ENCODE measurements at regions not wholly inside any gene's neighbourhood (a gene's known extent, or its start where the extent isn't known, plus 50 kb on each side); places are given as distances from the start of the nearest gene placed in this dataset.

DNA sequence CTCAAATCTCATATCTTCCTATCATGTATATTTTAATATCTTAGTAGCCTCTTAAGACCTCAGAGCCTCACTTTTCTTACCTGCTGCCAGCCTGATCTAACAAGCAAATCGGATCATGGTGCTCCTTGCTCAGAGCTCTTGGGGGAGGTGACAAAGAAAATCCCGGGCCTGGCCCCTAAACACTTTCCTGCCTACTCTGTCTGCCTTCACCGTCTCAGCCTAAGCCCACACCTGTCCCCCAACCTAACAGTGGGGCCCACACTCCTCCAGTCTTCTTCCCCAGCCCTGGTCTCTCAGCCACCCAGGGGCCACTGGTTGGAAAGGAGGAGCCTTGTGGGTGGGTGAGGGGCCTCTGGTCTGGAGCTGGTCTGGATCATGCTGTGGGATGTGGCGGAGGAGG, 207.3 kb downstream of the HAUS1 start:
- H3K27me3 ChIP-seq: no peaks in the 10 kb centered on the region
- no peaks in the 10 kb centered on the region for H3K9me2 ChIP-seq (replicated peaks; ENCODE audit: insufficient read depth)
- H3K36me3 ChIP-seq (replicated peaks; ENCODE audit: insufficient read depth, low read depth): no peaks in the 10 kb centered on the region
- H4K20me1 ChIP-seq (ENCODE audit: insufficient read depth, poor library complexity, severe bottlenecking): no peaks in the 10 kb centered on the region
- peaks cover 5% of the 10 kb centered on the region for H3K9me3 ChIP-seq (ENCODE audit: low read depth)
- H3K4me3 ChIP-seq: no peak overlapping the region
- 80% methylated on average over 4 of the region's 4 CpGs for WGBS (ENCODE audit: low lambda C conversion rate, missing lambda C conversion rate)
- no peak overlapping the region for H3K27ac ChIP-seq
- H3K4me2 ChIP-seq: no peak overlapping the region
- H2AFZ ChIP-seq: no peak overlapping the region
- no peak for DNase-seq (ENCODE audit: low spot score)
- H3K79me2 ChIP-seq: no peaks in the 10 kb centered on the region
- TF ChIP-seq EZH2 (IDR thresholded peaks at IDR 0.05; ENCODE audit: borderline replicate concordance) (no peak), EZH2phosphoT487 (IDR thresholded peaks at IDR 0.05; ENCODE audit: low read depth, severe bottlenecking, unreplicated experiment) (no peak), CTCF (IDR thresholded peaks at IDR 0.05; ENCODE audit: poor library complexity) (no peak)
- H3K4me1 ChIP-seq (ENCODE audit: insufficient read depth): no peaks in the 10 kb centered on the region

GRCh38 chr18:46312221-46312620, 208.0 kb downstream of the HAUS1 start:
- no peak overlapping the region for H3K4me2 ChIP-seq
- WGBS (ENCODE audit: low lambda C conversion rate, missing lambda C conversion rate): 76% methylated on average over 6 of the region's 6 CpGs
- no peak overlapping the region for H3K27ac ChIP-seq
- peaks cover under 1% of the 10 kb centered on the region for H3K9me3 ChIP-seq (ENCODE audit: low read depth)
- H3K4me1 ChIP-seq (ENCODE audit: insufficient read depth): no peaks in the 10 kb centered on the region
- H3K27me3 ChIP-seq: no peaks in the 10 kb centered on the region
- H3K36me3 ChIP-seq (replicated peaks; ENCODE audit: insufficient read depth, low read depth): no peaks in the 10 kb centered on the region
- no peak overlapping the region for H3K4me3 ChIP-seq
- TF ChIP-seq CTCF (IDR thresholded peaks at IDR 0.05; ENCODE audit: poor library complexity) (no peak), EZH2phosphoT487 (IDR thresholded peaks at IDR 0.05; ENCODE audit: low read depth, severe bottlenecking, unreplicated experiment) (no peak), EZH2 (IDR thresholded peaks at IDR 0.05; ENCODE audit: borderline replicate concordance) (no peak)
- no peak for DNase-seq (ENCODE audit: low spot score)
- H2AFZ ChIP-seq: no peak overlapping the region
- H3K9me2 ChIP-seq (replicated peaks; ENCODE audit: insufficient read depth): no peaks in the 10 kb centered on the region
- no peaks in the 10 kb centered on the region for H4K20me1 ChIP-seq (ENCODE audit: insufficient read depth, poor library complexity, severe bottlenecking)
- H3K79me2 ChIP-seq: no peaks in the 10 kb centered on the region

DNA sequence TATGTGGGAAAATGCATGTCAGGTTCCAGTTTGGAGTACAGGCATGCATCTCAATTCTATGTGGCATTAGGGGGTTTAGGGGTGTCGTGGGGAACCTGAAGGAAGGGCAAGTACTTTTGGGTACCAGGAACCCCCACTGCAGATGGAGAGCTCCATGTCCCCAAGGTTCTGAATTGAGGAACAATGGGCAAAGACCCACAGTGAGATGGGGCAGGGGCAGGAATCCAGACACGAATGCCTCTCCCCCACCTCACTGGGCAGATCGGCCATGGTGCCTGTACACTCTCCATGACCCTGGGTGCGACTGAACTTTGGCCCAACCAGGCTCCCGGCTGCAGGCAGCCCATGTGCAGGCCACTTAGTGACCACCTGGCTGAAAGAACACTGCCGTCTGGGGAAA, 209.3 kb downstream of the HAUS1 start:
- Histone ChIP-seq H3K4me1 (ENCODE audit: insufficient read depth) (no peaks in the 10 kb centered on the region), H3K27ac (no peak overlapping the region), H3K9me3 (ENCODE audit: low read depth) (no peaks in the 10 kb centered on the region), H3K4me3 (no peak overlapping the region), H3K27me3 (no peaks in the 10 kb centered on the region), H3K36me3 (replicated peaks; ENCODE audit: insufficient read depth, low read depth) (no peaks in the 10 kb centered on the region), H3K79me2 (no peaks in the 10 kb centered on the region), H2AFZ (no peak overlapping the region), H3K9me2 (replicated peaks; ENCODE audit: insufficient read depth) (no peaks in the 10 kb centered on the region), H4K20me1 (ENCODE audit: insufficient read depth, poor library complexity, severe bottlenecking) (no peaks in the 10 kb centered on the region), H3K4me2 (no peak overlapping the region)
- TF ChIP-seq CTCF (IDR thresholded peaks at IDR 0.05; ENCODE audit: poor library complexity) (no peak), EZH2 (IDR thresholded peaks at IDR 0.05; ENCODE audit: borderline replicate concordance) (no peak), EZH2phosphoT487 (IDR thresholded peaks at IDR 0.05; ENCODE audit: low read depth, severe bottlenecking, unreplicated experiment) (no peak)
- 88% methylated on average over 6 of the region's 6 CpGs for WGBS (ENCODE audit: low lambda C conversion rate, missing lambda C conversion rate)
- no peak for DNase-seq (ENCODE audit: low spot score)

- no peaks in the 10 kb centered on the region for H3K27me3 ChIP-seq
- no peaks in the 10 kb centered on the region for H3K79me2 ChIP-seq
- no peak overlapping the region for H3K27ac ChIP-seq
- no peak for DNase-seq (ENCODE audit: low spot score)
- no peak overlapping the region for H2AFZ ChIP-seq
- no peaks in the 10 kb centered on the region for H3K36me3 ChIP-seq (replicated peaks; ENCODE audit: insufficient read depth, low read depth)
- no peaks in the 10 kb centered on the region for H3K9me3 ChIP-seq (ENCODE audit: low read depth)
- WGBS (ENCODE audit: low lambda C conversion rate, missing lambda C conversion rate): 88% methylated on average over 7 of the region's 7 CpGs
- no peaks in the 10 kb centered on the region for H3K9me2 ChIP-seq (replicated peaks; ENCODE audit: insufficient read depth)
- TF ChIP-seq EZH2phosphoT487 (IDR thresholded peaks at IDR 0.05; ENCODE audit: low read depth, severe bottlenecking, unreplicated experiment): no peak
- TF ChIP-seq CTCF (IDR thresholded peaks at IDR 0.05; ENCODE audit: poor library complexity): no peak
- no peak for TF ChIP-seq EZH2 (IDR thresholded peaks at IDR 0.05; ENCODE audit: borderline replicate concordance)
- no peak overlapping the region for H3K4me2 ChIP-seq
- no peaks in the 10 kb centered on the region for H4K20me1 ChIP-seq (ENCODE audit: insufficient read depth, poor library complexity, severe bottlenecking)
- no peaks in the 10 kb centered on the region for H3K4me1 ChIP-seq (ENCODE audit: insufficient read depth)
- no peak overlapping the region for H3K4me3 ChIP-seq
Measured at GRCh38 chr18:46314011-46314410, 209.8 kb downstream of the HAUS1 start.

All from hepatocyte (in vitro differentiated cells).